ENCODE measurements at regions not wholly inside any gene's neighbourhood (a gene's known extent, or its start where the extent isn't known, plus 50 kb on each side); places are given as distances from the start of the nearest gene placed in this dataset.

DNA sequence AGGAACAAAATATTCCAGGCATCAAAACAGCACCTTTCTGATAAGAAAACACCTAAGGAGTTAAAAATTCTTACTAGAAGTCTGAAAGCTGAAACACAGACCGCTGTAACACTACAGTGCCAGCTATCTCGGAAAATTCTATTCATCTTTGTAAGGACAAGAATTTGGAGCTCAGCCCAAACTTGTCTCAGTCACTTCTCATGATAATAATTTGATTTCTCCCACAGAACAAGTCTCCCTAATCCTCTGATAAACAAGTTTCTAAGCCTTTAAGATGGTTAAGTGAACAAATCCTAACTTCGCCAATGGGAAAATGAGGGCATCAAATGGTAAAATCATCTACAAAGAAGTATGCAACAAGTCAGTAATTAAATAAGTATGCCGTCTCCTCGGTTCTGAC, 59.9 kb downstream of the SIPA1L2 start:
- TF ChIP-seq NFIC (IDR thresholded peaks at IDR 0.05): 0 out of 2 replicates have a peak, but pooled peaks have one; percentile 43
- TF ChIP-seq, protein P1, sequence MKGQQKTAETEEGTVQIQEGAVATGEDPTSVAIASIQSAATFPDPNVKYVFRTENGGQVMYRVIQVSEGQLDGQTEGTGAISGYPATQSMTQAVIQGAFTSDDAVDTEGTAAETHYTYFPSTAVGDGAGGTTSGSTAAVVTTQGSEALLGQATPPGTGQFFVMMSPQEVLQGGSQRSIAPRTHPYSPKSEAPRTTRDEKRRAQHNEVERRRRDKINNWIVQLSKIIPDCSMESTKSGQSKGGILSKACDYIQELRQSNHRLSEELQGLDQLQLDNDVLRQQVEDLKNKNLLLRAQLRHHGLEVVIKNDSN (IDR thresholded peaks at IDR 0.05): no peak

DNA sequence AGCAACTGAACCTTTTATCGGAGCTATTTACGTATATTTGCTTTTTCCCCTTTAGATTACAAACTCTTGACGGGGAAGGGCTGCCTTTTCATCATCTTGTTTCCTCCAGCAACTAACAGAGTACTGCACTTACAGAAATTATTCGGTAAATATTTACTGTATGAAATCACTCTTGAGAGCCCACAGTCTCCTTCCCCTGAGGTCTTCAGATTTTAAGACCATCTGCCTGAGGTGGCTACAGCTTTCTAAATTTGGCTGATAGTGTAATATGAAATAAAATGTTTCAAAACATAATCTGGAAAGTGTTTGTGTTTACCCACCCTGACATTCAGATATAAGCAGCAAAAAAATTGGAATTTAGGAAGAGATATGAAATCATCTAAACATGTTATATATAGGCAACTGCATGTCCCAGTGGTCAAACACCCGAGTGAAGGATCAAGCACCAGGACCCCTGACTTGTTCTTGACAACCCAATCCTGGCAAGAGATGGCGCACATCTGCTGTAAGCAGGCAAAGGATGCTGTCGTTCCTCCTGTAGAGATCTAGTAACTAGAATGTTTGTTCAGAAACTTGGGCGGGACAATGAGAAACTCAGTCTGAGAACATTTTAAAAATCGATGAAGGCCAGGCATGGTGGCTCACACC, 60.9 kb downstream of the SIPA1L2 start:
- TF ChIP-seq EP300 (IDR thresholded peaks at IDR 0.05; ENCODE audit: borderline replicate concordance): no peak
- TF ChIP-seq RAD21 (IDR thresholded peaks at IDR 0.05; ENCODE audit: low read depth): no peak
- no peak for TF ChIP-seq TAF1 (IDR thresholded peaks at IDR 0.05; ENCODE audit: low read depth)
- no peak for TF ChIP-seq NFIC (IDR thresholded peaks at IDR 0.05)
- no peak for TF ChIP-seq FOXM1 (IDR thresholded peaks at IDR 0.05; ENCODE audit: borderline replicate concordance, low read depth)
- no peak for TF ChIP-seq TEAD4 (IDR thresholded peaks at IDR 0.05)
- TF ChIP-seq, protein P2, sequence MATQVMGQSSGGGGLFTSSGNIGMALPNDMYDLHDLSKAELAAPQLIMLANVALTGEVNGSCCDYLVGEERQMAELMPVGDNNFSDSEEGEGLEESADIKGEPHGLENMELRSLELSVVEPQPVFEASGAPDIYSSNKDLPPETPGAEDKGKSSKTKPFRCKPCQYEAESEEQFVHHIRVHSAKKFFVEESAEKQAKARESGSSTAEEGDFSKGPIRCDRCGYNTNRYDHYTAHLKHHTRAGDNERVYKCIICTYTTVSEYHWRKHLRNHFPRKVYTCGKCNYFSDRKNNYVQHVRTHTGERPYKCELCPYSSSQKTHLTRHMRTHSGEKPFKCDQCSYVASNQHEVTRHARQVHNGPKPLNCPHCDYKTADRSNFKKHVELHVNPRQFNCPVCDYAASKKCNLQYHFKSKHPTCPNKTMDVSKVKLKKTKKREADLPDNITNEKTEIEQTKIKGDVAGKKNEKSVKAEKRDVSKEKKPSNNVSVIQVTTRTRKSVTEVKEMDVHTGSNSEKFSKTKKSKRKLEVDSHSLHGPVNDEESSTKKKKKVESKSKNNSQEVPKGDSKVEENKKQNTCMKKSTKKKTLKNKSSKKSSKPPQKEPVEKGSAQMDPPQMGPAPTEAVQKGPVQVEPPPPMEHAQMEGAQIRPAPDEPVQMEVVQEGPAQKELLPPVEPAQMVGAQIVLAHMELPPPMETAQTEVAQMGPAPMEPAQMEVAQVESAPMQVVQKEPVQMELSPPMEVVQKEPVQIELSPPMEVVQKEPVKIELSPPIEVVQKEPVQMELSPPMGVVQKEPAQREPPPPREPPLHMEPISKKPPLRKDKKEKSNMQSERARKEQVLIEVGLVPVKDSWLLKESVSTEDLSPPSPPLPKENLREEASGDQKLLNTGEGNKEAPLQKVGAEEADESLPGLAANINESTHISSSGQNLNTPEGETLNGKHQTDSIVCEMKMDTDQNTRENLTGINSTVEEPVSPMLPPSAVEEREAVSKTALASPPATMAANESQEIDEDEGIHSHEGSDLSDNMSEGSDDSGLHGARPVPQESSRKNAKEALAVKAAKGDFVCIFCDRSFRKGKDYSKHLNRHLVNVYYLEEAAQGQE (IDR thresholded peaks at IDR 0.05; ENCODE audit: low read depth): no peak
- no peak for TF ChIP-seq CREB1 (IDR thresholded peaks at IDR 0.05; ENCODE audit: low read depth)
- TF ChIP-seq, protein P3, sequence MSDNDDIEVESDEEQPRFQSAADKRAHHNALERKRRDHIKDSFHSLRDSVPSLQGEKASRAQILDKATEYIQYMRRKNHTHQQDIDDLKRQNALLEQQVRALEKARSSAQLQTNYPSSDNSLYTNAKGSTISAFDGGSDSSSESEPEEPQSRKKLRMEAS (IDR thresholded peaks at IDR 0.05): no peak
- no peak for TF ChIP-seq YY1 (IDR thresholded peaks at IDR 0.05; ENCODE audit: low read depth)
- no peak for TF ChIP-seq ZBTB7A (IDR thresholded peaks at IDR 0.05; ENCODE audit: low read depth)
- TF ChIP-seq TCF12 (IDR thresholded peaks at IDR 0.05; ENCODE audit: low read depth): no peak
- TF ChIP-seq CEBPB (IDR thresholded peaks at IDR 0.05): no peak
- TF ChIP-seq, protein P1 (IDR thresholded peaks at IDR 0.05): no peak
- no peak for TF ChIP-seq EGR1 (IDR thresholded peaks at IDR 0.05)

DNA sequence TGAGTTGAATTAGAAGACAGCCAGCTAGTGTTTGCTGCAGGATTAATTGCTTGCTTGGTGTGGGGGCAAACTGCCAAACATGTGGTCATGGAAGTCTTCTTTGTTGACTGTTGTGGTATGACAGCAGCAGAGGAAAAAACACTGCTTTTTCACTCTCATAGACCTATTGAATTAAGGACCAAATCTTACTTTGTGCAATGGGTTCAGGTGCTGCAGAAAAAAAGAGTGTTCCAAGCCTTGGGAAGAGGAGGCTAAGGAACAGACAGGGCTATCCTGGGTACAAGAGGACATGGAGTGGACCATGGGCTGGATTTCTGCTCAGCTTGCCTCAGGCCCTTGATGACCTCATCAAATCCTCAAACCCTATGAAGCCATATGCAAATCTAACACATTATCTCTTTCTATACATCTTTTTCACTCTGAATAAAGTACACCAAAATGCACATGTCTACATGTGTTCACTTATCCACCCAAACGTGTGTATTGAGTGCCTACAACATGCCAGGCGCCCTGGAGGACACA, 61.5 kb downstream of the SIPA1L2 start:
- TF ChIP-seq CREB1 (IDR thresholded peaks at IDR 0.05; ENCODE audit: low read depth) (no peak), ZBTB7A (IDR thresholded peaks at IDR 0.05; ENCODE audit: low read depth) (no peak), EGR1 (IDR thresholded peaks at IDR 0.05) (no peak), FOXM1 (IDR thresholded peaks at IDR 0.05; ENCODE audit: borderline replicate concordance, low read depth) (no peak), RAD21 (IDR thresholded peaks at IDR 0.05; ENCODE audit: low read depth) (no peak), TAF1 (IDR thresholded peaks at IDR 0.05; ENCODE audit: low read depth) (no peak), NFIC (IDR thresholded peaks at IDR 0.05) (no peak), YY1 (IDR thresholded peaks at IDR 0.05; ENCODE audit: low read depth) (no peak), EP300 (IDR thresholded peaks at IDR 0.05; ENCODE audit: borderline replicate concordance) (no peak), CEBPB (IDR thresholded peaks at IDR 0.05) (no peak), TEAD4 (IDR thresholded peaks at IDR 0.05) (no peak), TCF12 (IDR thresholded peaks at IDR 0.05; ENCODE audit: low read depth) (no peak)
- TF ChIP-seq, protein P1 (IDR thresholded peaks at IDR 0.05): no peak
- TF ChIP-seq, protein P2 (IDR thresholded peaks at IDR 0.05; ENCODE audit: low read depth): no peak
- TF ChIP-seq, protein P3 (IDR thresholded peaks at IDR 0.05): no peak

DNA sequence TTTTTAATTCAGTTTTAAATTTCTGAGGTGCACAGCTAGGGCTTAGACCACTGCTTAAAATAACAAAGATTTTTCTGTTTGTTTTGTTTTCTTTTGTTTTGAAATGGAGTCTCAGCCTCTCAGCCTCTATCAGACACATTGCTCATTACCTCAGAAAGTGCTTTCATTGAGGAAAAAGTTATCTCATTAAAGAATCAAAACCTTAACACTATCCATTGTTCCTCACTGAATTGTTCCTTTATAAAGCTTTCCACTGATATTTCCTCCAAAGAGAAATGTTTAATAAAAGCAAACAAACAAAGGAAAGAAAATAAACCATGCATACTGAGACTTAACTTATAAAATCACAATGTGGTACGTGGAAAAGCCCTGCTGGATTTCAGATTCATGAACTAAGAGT, 63.8 kb downstream of the SIPA1L2 start:
- no peak for TF ChIP-seq ZBTB7A (IDR thresholded peaks at IDR 0.05; ENCODE audit: low read depth)
- no peak for TF ChIP-seq TCF12 (IDR thresholded peaks at IDR 0.05; ENCODE audit: low read depth)
- TF ChIP-seq CREB1 (IDR thresholded peaks at IDR 0.05; ENCODE audit: low read depth): no peak
- TF ChIP-seq NFIC (IDR thresholded peaks at IDR 0.05): no peak
- no peak for TF ChIP-seq TAF1 (IDR thresholded peaks at IDR 0.05; ENCODE audit: low read depth)
- no peak for TF ChIP-seq TEAD4 (IDR thresholded peaks at IDR 0.05)
- TF ChIP-seq, protein P2 (IDR thresholded peaks at IDR 0.05; ENCODE audit: low read depth): no peak
- TF ChIP-seq FOXM1 (IDR thresholded peaks at IDR 0.05; ENCODE audit: borderline replicate concordance, low read depth): no peak
- TF ChIP-seq, protein P3 (IDR thresholded peaks at IDR 0.05): no peak
